KOPT-K1 (cell line): ENCODE measurements at regions not wholly inside any gene's neighbourhood (a gene's known extent, or its start where the extent isn't known, plus 50 kb on each side); places are given as distances from the start of the nearest gene placed in this dataset.

Source experiments
- H3K27ac ChIP-seq: fragments of 200-600 bp; sonication (generic); 2 replicates; pipeline ENCODE4 v1.5.1; 2016; ENCODE audit warnings: antibody characterized with exemption, mild to moderate bottlenecking, low read depth, low read length; ENCODE audit not compliant: poor library complexity, severe bottlenecking
- H3K36me3 ChIP-seq: fragments of 200-600 bp; sonication (generic); 2 replicates; pipeline ENCODE4 v1.5.1; 2017; ENCODE audit warnings: antibody characterized with exemption, mild to moderate bottlenecking, low read length, moderate library complexity; ENCODE audit not compliant: insufficient read depth
- H3K9me3 ChIP-seq: fragments of 200-600 bp; sonication (generic); 2 replicates; pipeline ENCODE4 v1.5.1; 2017; ENCODE audit warnings: antibody characterized with exemption, low read length, mild to moderate bottlenecking; ENCODE audit not compliant: insufficient read depth, poor library complexity, severe bottlenecking

GRCh38 chr15:93493172-93493571, 404.2 kb upstream of the RGMA start:
- Histone ChIP-seq H3K27ac (no peak overlapping the region), H3K36me3 (no peaks in the 10 kb centered on the region), H3K9me3 (no peaks in the 10 kb centered on the region)

- Histone ChIP-seq H3K36me3 (no peaks in the 10 kb centered on the region), H3K9me3 (no peaks in the 10 kb centered on the region), H3K27ac (no peak overlapping the region)
Measured at GRCh38 chr15:93491291-93491690, 402.3 kb upstream of the RGMA start.

DNA sequence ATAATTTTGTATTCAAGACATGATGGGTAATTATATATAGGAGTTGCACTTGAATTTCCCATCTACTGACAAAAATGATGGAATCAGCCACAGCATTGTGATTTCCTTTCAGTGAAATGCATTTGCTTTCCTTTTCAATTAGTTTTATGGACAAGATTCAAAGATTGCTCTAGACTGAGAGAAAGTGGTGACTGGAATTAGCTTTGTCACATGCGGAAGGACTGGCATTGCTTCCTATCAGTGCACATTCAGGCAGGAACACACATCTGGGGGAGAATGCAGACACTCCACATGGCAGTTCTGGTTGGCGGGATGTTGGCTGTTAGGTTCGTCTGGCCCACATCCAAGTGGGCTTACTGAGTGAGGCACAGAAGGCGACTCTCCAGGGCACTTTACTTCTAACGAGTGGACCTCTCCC, 399.3 kb upstream of the RGMA start:
- H3K27ac ChIP-seq, result no peak overlapping the region
- no peaks in the 10 kb centered on the region for H3K36me3 ChIP-seq
- H3K9me3 ChIP-seq, result no peaks in the 10 kb centered on the region

DNA sequence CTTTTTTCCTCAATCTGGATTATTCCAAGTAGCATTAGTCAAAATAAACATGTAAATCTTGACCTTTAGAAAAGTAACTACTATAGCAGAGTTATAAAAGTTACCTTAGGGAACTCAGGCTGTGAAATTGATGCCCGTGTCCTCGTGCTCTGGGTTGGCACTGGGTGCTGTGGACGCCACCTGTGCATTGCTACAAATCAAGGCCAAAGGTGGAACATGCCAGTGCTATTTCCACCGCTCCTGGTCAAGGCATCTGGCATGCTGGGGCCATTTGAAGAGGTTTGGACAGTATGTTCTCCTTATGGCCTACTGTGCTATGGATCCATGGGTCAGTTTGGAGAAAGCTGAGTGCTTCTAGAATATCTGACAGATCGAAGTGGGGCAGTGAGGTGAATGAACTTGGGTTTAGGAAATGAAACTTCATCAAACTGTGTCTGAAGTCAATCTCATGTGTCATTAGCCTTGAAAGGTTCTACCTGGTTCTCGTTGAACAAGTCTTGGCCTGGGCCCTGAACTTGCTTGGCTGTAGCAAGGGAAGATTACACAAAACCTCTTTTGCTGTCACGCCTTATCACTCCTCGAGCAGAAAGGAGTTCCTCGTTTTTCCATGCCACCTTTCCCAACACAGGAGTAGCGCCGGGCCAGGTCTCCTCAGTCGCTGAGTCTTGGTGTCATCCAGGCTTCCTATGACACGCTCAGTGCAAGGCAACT, 397.6 kb upstream of the RGMA start:
- H3K36me3 ChIP-seq, result no peaks in the 10 kb centered on the region
- H3K9me3 ChIP-seq, result no peaks in the 10 kb centered on the region
- H3K27ac ChIP-seq, result no peak overlapping the region

DNA sequence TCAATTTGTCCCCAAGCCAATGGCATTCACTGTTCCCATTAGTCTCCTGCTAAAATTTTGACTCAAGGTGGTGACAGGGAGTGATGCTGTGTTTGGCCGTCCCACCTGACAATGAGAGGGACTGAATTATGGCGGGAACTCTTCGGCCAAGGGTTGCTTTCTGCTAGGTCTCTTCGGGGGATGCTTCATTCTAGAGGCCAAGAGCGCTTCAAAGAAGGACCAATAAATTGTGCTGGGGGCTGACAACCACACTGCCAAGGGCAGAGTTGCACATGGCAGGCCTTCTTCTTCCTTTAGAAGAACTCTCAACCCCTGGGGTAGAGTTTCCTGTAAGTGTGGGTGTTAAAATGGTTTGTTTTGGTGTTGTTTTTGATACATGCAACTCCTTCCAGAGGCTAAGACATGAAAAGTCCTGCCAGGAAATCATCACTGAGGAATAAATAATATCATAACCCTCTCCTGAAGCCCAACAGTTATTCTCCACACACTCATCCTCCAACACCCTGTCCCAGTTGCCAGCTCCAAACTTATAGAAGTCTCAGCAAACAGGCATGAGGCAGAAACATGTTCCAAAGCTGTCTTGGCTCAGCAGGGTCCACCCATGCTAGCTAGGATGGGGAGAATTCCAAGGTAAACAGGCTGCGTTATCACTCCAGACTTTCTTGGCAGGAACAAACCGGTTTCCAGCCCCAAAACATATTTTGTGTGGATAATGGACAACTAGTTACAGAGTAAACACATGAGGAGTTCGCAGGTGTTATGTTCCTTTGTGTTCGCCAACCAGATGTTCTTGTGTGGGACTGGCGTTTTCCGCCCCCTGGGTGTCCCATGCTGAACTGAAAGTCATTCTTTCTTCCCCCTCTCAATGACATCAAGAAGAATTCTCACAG, 396.7 kb upstream of the RGMA start:
- no peaks in the 10 kb centered on the region for H3K36me3 ChIP-seq
- H3K27ac ChIP-seq, result no peak overlapping the region
- no peaks in the 10 kb centered on the region for H3K9me3 ChIP-seq

DNA sequence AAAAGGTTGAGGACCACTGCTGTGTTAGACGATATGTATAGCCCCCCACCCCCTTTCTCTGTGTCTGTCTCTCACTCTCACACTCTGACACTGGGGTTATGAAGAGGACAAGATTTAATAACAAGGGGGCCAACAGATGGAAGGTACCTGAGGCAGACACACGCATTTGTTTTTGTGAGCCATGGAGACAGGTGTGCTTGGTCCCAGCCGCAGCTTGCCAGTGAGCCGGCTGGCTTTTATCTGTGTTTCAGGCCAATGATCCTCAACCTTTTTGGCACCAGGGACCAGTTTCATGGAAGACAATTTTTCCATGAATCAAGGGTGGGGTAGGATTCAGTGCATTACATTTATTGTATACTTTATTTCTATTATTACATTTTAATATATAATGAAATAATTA, 394.9 kb upstream of the RGMA start:
- no peaks in the 10 kb centered on the region for H3K9me3 ChIP-seq
- no peak overlapping the region for H3K27ac ChIP-seq
- H3K36me3 ChIP-seq, result no peaks in the 10 kb centered on the region

DNA sequence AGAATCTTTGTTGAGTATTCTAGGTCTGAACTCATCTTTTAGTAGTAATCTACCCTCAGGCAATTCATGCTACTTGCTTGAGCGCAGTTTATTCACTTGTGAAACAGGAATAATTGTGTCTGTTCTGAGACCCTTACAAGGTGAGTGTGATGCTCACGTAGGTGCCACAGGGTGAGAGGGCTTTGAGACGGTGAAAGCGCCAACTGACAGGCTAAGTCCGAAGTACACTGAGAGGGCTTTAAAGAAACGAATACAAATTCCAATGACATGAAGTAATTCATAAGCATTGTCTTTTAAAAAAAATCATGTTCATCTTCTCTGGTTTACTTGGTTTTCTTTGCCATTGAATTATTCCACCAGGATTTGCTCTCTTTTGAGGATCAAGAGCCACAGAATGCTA, 393.7 kb upstream of the RGMA start:
- Histone ChIP-seq H3K27ac (no peak overlapping the region), H3K36me3 (no peaks in the 10 kb centered on the region), H3K9me3 (no peaks in the 10 kb centered on the region)

DNA sequence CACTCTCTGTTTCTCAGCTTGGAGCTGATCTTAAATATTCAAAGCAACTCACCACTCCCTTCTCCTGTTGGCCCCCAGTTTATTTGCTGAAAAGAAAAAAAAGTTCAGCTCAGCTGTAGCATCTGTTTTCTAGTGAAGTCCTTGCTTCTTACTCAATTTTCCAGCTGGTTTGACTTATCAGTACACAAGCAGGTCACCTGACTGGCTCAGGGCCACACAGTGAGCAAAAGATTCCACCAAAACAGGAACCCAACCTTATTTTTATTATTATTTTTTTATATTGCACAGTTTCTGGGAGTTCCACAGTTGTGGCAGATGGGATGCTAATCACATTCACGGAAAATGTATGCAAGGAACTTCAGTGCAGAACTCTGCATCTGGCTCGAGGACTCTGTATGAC, 390.7 kb upstream of the RGMA start:
- Histone ChIP-seq H3K9me3 (no peaks in the 10 kb centered on the region), H3K27ac (no peak overlapping the region), H3K36me3 (no peaks in the 10 kb centered on the region)

GRCh38 chr15:93478947-93479346, 389.9 kb upstream of the RGMA start:
- Histone ChIP-seq H3K27ac (no peak overlapping the region), H3K9me3 (no peaks in the 10 kb centered on the region), H3K36me3 (no peaks in the 10 kb centered on the region)

DNA sequence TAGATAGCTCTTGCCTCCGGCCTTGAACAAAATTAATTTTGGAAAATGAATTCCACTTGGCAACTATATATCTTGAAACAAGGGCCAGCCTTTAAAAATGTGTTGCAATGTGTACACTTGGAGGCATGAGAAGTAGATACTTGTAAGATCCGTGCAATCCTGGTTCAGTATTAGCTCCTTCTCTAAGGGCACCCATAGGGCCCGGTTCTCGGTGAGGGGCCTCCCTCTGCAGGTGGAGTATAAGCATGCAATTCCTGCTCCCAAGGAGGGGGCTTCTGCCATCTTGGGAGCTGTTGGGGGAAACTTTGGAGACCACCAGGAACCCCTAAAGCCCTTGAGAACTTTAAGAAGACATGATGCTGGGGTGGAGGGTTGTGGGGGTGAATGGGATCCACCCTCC, 388.7 kb upstream of the RGMA start:
- Histone ChIP-seq H3K36me3 (no peaks in the 10 kb centered on the region), H3K9me3 (no peaks in the 10 kb centered on the region), H3K27ac (no peak overlapping the region)

DNA sequence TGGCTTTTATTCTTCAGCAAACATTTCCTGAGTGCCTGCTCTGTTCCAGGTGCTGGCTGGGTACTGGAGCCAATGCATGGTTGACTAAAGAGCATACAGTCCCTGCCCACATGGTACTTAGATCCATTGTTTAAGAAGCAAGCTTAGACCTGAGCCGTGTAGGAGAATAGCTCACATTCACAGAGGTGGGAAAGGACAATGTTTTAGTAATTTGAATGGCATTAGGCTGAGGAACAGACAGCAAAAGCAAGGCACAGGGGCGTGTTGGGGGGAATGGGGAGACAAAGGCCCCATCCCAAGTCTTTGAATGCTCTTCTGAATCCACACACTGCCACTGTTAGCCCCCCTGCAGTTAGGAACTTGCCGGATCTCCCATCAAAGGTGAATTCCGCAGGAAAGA, 388.2 kb upstream of the RGMA start:
- H3K9me3 ChIP-seq, result no peaks in the 10 kb centered on the region
- no peaks in the 10 kb centered on the region for H3K36me3 ChIP-seq
- no peak overlapping the region for H3K27ac ChIP-seq

DNA sequence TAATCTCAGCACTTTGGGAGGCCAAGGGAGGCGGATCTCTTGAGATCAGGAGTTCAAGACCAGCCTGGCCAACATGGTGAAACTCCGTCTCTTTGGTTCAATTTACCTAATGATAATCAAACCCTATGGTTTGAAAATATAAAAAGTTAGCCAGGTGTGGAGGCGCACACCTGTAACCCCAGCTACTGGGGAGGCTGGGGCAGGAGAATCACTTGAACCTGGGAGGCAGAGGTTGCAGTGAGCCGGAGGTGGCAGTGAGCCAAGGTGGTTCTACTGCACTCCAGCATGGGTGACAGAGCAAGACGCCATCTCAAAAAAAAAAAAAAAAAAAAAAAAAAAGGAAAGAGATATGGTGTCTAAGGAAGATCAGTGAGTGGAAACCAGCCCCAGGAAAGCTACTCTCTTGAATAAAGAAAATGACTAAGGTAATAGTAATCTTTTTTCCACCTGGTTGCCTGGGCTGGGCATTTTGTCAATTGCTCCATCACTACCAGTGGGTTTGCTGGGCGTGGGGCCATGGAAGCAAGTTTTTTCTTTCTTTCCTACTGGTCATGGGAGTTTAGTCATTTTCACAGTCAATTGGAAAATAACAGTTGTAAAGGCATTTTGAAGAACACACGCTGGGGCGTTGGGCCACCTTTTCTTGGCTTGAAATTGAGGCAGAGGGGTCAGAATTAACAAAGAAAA, 387.6 kb upstream of the RGMA start:
- H3K9me3 ChIP-seq, result no peaks in the 10 kb centered on the region
- H3K36me3 ChIP-seq, result no peaks in the 10 kb centered on the region
- no peak overlapping the region for H3K27ac ChIP-seq

DNA sequence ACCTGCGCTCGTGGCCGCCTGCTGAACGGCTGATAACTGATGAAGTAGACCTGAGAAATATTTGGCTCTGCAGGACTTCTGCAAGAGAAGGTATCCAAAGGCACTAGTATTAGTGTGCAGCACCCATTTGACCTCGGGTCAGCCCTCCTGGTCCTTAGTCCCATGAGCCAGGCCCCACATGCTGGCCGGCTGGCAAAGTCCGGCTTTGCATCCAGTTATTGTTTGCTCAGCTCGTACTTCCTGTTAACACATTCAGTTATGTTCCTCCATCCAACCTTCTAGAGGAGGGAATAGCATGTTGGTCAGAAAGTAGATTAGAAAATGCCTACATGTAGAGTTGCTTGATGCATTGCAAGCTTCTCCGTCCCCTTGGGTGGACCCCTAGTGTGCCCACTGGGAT, 385.7 kb upstream of the RGMA start:
- no peak overlapping the region for H3K27ac ChIP-seq
- no peaks in the 10 kb centered on the region for H3K9me3 ChIP-seq
- H3K36me3 ChIP-seq, result no peaks in the 10 kb centered on the region

DNA sequence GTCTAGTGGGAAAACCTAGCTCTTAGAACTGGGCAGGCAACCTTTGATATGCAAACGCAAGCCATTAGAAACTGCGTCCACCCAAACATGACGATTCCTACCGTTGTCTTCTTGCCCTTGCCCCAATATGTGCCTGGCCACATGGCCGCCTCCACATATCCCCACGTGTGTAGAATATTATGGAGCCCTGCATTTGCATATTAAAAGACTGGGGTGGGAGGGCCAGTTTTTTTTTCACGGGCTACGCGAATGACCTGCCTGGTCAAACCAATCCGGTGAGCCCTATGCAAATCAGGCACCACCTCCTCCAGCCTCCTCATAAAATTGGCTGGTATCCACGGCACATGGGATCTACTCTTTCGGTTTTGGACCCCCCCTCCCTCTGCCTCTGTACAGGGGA, 381.0 kb upstream of the RGMA start:
- Histone ChIP-seq H3K27ac (no peak overlapping the region), H3K36me3 (no peaks in the 10 kb centered on the region)

GRCh38 chr15:93467337-93467736, 378.3 kb upstream of the RGMA start:
- H3K9me3 ChIP-seq, result no peaks in the 10 kb centered on the region
- H3K27ac ChIP-seq, result no peak overlapping the region
- H3K36me3 ChIP-seq, result no peaks in the 10 kb centered on the region

More for the DNA sequence above, 381.0 kb upstream of the RGMA start:
- no peaks in the 10 kb centered on the region for H3K9me3 ChIP-seq
